Stimulated activated CD4-positive, alpha-beta T cell treated with anti-CD3 and anti-CD28 coated beads, Interleukin-1b, Interleukin-23, amount 100 ng/mL, for 4 hours (primary cell): ENCODE measurements at regions not wholly inside any gene's neighbourhood (a gene's known extent, or its start where the extent isn't known, plus 50 kb on each side); places are given as distances from the start of the nearest gene placed in this dataset.

Experiments used
- DNase-seq, 2 donors: peaks; one replicate each; pipeline ENCODE4 v3.0.0-alpha.2; 2020; ENCODE audit warnings: low read depth in 2 of 2

- no peak for DNase-seq
Measured at GRCh38 chr1:218679988-218680748, 335.0 kb downstream of the TGFB2 start.

GRCh38 chr1:218683242-218683641 is 338.1 kb downstream of the TGFB2 start:
- no peak for DNase-seq

- no peak for DNase-seq
Measured at GRCh38 chr1:218686258-218686657, 341.1 kb downstream of the TGFB2 start.

- no peak for DNase-seq
Measured at GRCh38 chr1:218686761-218687160, 341.6 kb downstream of the TGFB2 start.

GRCh38 chr1:218692808-218693207 is 347.7 kb downstream of the TGFB2 start:
- no peak for DNase-seq

GRCh38 chr1:218693599-218693998 is 348.5 kb downstream of the TGFB2 start:
- DNase-seq: no peak

GRCh38 chr1:218694085-218694484 is 348.9 kb downstream of the TGFB2 start:
- no peak for DNase-seq

GRCh38 chr1:218694636-218695035 is 349.5 kb downstream of the TGFB2 start:
- DNase-seq: no peak

GRCh38 chr1:218695525-218695924 is 350.4 kb downstream of the TGFB2 start:
- DNase-seq: no peak

- no peak for DNase-seq
Measured at GRCh38 chr1:218698141-218698540, 353.0 kb downstream of the TGFB2 start.

- no peak for DNase-seq
Measured at GRCh38 chr1:218699421-218699820, 354.3 kb downstream of the TGFB2 start.

GRCh38 chr1:218699865-218700264 is 354.7 kb downstream of the TGFB2 start:
- DNase-seq: no peak

GRCh38 chr1:218700666-218701065 is 355.5 kb downstream of the TGFB2 start:
- no peak for DNase-seq

- DNase-seq: no peak
Measured at GRCh38 chr1:218701131-218701530, 356.0 kb downstream of the TGFB2 start.

GRCh38 chr1:218702775-218703174 is 357.6 kb downstream of the TGFB2 start:
- no peak for DNase-seq

GRCh38 chr1:218703836-218704235 is 358.7 kb downstream of the TGFB2 start:
- DNase-seq: no peak

GRCh38 chr1:218705391-218705790 is 360.3 kb downstream of the TGFB2 start:
- DNase-seq: no peak

- no peak for DNase-seq
Measured at GRCh38 chr1:218705911-218706893, 361.1 kb downstream of the TGFB2 start.

- no peak for DNase-seq
Measured at GRCh38 chr1:218711001-218711400, 365.9 kb downstream of the TGFB2 start.

- no peak for DNase-seq
Measured at GRCh38 chr1:218711884-218712674, 366.9 kb downstream of the TGFB2 start.

GRCh38 chr1:218712677-218713076 is 367.5 kb downstream of the TGFB2 start:
- no peak for DNase-seq
